Neural progenitor cell (in vitro differentiated cells): ENCODE measurements at regions not wholly inside any gene's neighbourhood (a gene's known extent, or its start where the extent isn't known, plus 50 kb on each side); places are given as distances from the start of the nearest gene placed in this dataset.

ENCODE experiments used
- DNase-seq: peaks from one replicate; pipeline ENCODE4 v3.0.0-alpha.2; 2016; ENCODE audit warnings: low spot score
- H2AFZ ChIP-seq: fragments of 200-600 bp; sonication (generic); replicated peaks from 2 replicates; pipeline ENCODE4 v1.6.1; 2016; ENCODE audit warnings: antibody characterized with exemption
- H3F3A ChIP-seq: fragments of 200-600 bp; sonication (generic); 2 replicates; pipeline ENCODE4 v1.6.1; 2016; ENCODE audit warnings: antibody characterized with exemption, low read depth
- H3K27ac ChIP-seq: fragments of 200-600 bp; sonication (generic); 2 replicates; pipeline ENCODE4 v1.5.1; 2016; ENCODE audit warnings: mild to moderate bottlenecking
- H3K27me3 ChIP-seq: fragments of 200-600 bp; sonication (generic); 2 replicates; pipeline ENCODE4 v1.6.1; 2016; ENCODE audit warnings: mild to moderate bottlenecking, moderate library complexity
- H3K36me3 ChIP-seq: fragments of 200-600 bp; sonication (generic); 2 replicates; pipeline ENCODE4 v1.5.1; 2016
- H3K4me1 ChIP-seq: fragments of 200-600 bp; sonication (generic); 2 replicates; pipeline ENCODE4 v1.6.1; 2016; ENCODE audit warnings: mixed run types
- H3K4me2 ChIP-seq: fragments of 200-600 bp; sonication (generic); 2 replicates; pipeline ENCODE4 v1.6.1; 2016
- H3K4me3 ChIP-seq: fragments of 200-600 bp; sonication (generic); 2 replicates; pipeline ENCODE4 v1.5.1; 2016
- H3K79me2 ChIP-seq: fragments of 200-600 bp; sonication (generic); 2 replicates; pipeline ENCODE4 v1.6.1; 2016; ENCODE audit warnings: low read depth
- H3K9ac ChIP-seq: fragments of 200-600 bp; sonication (generic); 2 replicates; pipeline ENCODE4 v1.6.1; 2016
- H3K9me3 ChIP-seq: fragments of 200-600 bp; sonication (generic); 2 replicates; pipeline ENCODE4 v1.5.1; 2016; ENCODE audit warnings: low read depth
- H4K20me1 ChIP-seq: fragments of 200-600 bp; sonication (generic); 2 replicates; pipeline ENCODE4 v1.6.1; 2016; ENCODE audit warnings: low read depth
- H3K27ac Mint-ChIP-seq: 3 replicates; pipeline ENCODE4 v1.8.0; 2021; ENCODE audit warnings: mixed read lengths
- H3K27me3 Mint-ChIP-seq: 2 replicates; pipeline ENCODE4 v1.8.0; 2022; ENCODE audit warnings: low read depth, mild to moderate bottlenecking, inconsistent platforms, moderate library complexity, mixed read lengths; ENCODE audit not compliant: insufficient read depth
- H3K36me3 Mint-ChIP-seq: 3 replicates; pipeline ENCODE4 v1.8.0; 2021; ENCODE audit warnings: mixed read lengths
- H3K4me1 Mint-ChIP-seq: 3 replicates; pipeline ENCODE4 v1.8.0; 2021; ENCODE audit warnings: mixed read lengths
- H3K4me3 Mint-ChIP-seq: 3 replicates; pipeline ENCODE4 v1.8.0; 2021; ENCODE audit warnings: mild to moderate bottlenecking, moderate library complexity, mixed read lengths
- H3K9me3 Mint-ChIP-seq: 3 replicates; pipeline ENCODE4 v1.8.0; 2020; ENCODE audit warnings: mixed read lengths
- EZH2 ChIP-seq: fragments of 200-600 bp; sonication (generic); IDR thresholded peaks from 2 replicates; pipeline ENCODE4 v1.6.1; 2017; ENCODE audit warnings: antibody characterized with exemption, mild to moderate bottlenecking, moderate library complexity
- EZH2phosphoT487 ChIP-seq: fragments of 200-600 bp; sonication (generic); IDR thresholded peaks from 2 replicates; pipeline ENCODE4 v1.6.1; 2017; ENCODE audit warnings: antibody characterized with exemption
- TF ChIP-seq, protein P1 (sequence below): fragments of 200-600 bp; sonication (generic); IDR thresholded peaks from 2 replicates; pipeline ENCODE4 v1.5.1; 2017; ENCODE audit warnings: antibody characterized with exemption, mild to moderate bottlenecking

DNA sequence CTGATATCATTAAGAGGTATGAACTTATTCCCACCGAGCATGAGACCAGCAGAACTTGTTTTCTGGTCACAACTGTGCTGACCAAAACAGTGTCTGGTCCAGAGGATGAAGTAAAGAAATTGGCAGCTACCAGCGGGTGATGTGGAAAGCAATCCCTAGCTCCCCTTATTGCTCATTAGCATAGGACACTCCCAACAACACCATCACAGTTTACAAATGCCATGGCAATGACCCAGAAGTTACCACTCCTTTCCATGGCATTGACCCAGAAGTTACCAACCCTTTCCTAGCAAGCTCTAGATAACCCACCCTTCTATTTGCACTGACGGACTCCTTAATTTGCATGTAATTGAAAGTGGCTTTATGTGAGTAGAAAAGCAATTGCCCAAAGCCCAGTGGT is 1856.1 kb downstream of the OLFM4 start:
- H3K36me3 Mint-ChIP-seq: no peaks in the 10 kb centered on the region
- DNase-seq: no peak
- Histone ChIP-seq H3K27ac (no peak overlapping the region), H3K4me1 (no peaks in the 10 kb centered on the region), H3K9ac (no peak overlapping the region), H3K27me3 (no peaks in the 10 kb centered on the region), H3K36me3 (no peaks in the 10 kb centered on the region), H3K4me2 (no peak overlapping the region), H3F3A (no peaks in the 10 kb centered on the region), H2AFZ (no peak overlapping the region), H3K79me2 (no peaks in the 10 kb centered on the region), H4K20me1 (no peaks in the 10 kb centered on the region), H3K9me3 (no peaks in the 10 kb centered on the region), H3K4me3 (no peak overlapping the region)
- no peak overlapping the region for H3K4me3 Mint-ChIP-seq
- H3K27me3 Mint-ChIP-seq: peaks cover 2% of the 10 kb centered on the region
- TF ChIP-seq, protein P1, sequence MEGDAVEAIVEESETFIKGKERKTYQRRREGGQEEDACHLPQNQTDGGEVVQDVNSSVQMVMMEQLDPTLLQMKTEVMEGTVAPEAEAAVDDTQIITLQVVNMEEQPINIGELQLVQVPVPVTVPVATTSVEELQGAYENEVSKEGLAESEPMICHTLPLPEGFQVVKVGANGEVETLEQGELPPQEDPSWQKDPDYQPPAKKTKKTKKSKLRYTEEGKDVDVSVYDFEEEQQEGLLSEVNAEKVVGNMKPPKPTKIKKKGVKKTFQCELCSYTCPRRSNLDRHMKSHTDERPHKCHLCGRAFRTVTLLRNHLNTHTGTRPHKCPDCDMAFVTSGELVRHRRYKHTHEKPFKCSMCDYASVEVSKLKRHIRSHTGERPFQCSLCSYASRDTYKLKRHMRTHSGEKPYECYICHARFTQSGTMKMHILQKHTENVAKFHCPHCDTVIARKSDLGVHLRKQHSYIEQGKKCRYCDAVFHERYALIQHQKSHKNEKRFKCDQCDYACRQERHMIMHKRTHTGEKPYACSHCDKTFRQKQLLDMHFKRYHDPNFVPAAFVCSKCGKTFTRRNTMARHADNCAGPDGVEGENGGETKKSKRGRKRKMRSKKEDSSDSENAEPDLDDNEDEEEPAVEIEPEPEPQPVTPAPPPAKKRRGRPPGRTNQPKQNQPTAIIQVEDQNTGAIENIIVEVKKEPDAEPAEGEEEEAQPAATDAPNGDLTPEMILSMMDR: no peak
- no peak for TF ChIP-seq EZH2
- TF ChIP-seq EZH2phosphoT487: no peak
- H3K27ac Mint-ChIP-seq: no peak overlapping the region
- H3K9me3 Mint-ChIP-seq: no peaks in the 10 kb centered on the region
- H3K4me1 Mint-ChIP-seq: no peaks in the 10 kb centered on the region

GRCh38 chr13:54890976-54891375 is 1862.4 kb downstream of the OLFM4 start:
- H3K4me1 ChIP-seq: no peaks in the 10 kb centered on the region
- H3K9me3 ChIP-seq: no peaks in the 10 kb centered on the region
- TF ChIP-seq EZH2 (no peak), EZH2phosphoT487 (no peak)
- TF ChIP-seq, protein P1: no peak
- H3K9ac ChIP-seq: no peak overlapping the region
- Mint-ChIP-seq H3K27me3 (no peaks in the 10 kb centered on the region), H3K36me3 (no peaks in the 10 kb centered on the region), H3K4me3 (no peak overlapping the region), H3K9me3 (no peaks in the 10 kb centered on the region), H3K27ac (no peak overlapping the region), H3K4me1 (no peaks in the 10 kb centered on the region)
- DNase-seq: no peak
- H3K4me3 ChIP-seq: no peak overlapping the region
- no peaks in the 10 kb centered on the region for H3K36me3 ChIP-seq
- H3K79me2 ChIP-seq: no peaks in the 10 kb centered on the region
- H3K4me2 ChIP-seq: no peak overlapping the region
- H3F3A ChIP-seq: no peaks in the 10 kb centered on the region
- H2AFZ ChIP-seq: no peak overlapping the region
- H3K27me3 ChIP-seq: no peaks in the 10 kb centered on the region
- no peak overlapping the region for H3K27ac ChIP-seq
- H4K20me1 ChIP-seq: no peaks in the 10 kb centered on the region

DNA sequence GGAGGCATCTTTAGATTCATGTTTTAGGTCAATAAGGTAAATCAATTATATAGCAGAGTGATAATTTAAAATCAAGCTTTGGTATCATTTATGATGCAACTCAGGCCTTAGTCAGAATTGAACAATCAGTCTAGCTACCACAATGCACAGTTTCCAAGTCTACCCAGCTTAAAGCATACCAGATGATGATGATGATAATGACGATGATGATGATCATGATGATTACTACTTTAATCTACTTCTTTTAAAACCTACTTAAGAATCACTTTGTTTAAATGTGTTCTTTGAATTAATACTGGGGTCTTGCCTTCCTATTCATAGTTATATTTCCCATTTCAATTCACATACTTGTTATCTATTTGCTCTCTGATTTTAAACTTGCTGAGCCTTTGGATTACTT is 1872.7 kb downstream of the OLFM4 start:
- Mint-ChIP-seq H3K36me3 (no peaks in the 10 kb centered on the region), H3K4me1 (no peaks in the 10 kb centered on the region), H3K27me3 (no peaks in the 10 kb centered on the region), H3K4me3 (no peak overlapping the region), H3K27ac (no peak overlapping the region), H3K9me3 (no peaks in the 10 kb centered on the region)
- Histone ChIP-seq H3K36me3 (no peaks in the 10 kb centered on the region), H3K4me1 (no peaks in the 10 kb centered on the region), H3K4me3 (no peak overlapping the region), H3K4me2 (no peak overlapping the region), H3K79me2 (no peaks in the 10 kb centered on the region), H3K9ac (no peak overlapping the region), H3K9me3 (no peaks in the 10 kb centered on the region), H4K20me1 (no peaks in the 10 kb centered on the region), H3K27ac (no peak overlapping the region), H2AFZ (no peak overlapping the region), H3F3A (no peaks in the 10 kb centered on the region), H3K27me3 (no peaks in the 10 kb centered on the region)
- TF ChIP-seq EZH2 (no peak), EZH2phosphoT487 (no peak)
- TF ChIP-seq, protein P1: no peak
- DNase-seq: no peak

DNA sequence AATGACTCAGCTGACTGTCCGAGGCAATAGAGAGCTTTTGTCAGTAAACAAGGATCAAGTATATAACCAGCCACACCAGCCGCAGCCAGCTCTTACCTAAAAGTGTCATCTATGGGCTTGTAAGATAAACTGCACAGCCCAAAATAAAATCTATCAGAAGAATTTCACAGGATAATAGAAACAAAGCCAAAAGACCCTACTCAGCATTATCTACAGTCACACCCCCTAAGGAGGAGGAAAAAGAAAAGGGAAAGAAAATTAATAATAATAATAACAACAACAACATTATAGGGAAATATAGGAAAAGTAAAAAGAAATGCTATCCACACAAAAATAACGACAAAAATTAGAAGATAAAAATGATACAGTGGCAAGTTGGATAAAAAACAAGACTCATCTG is 1883.8 kb downstream of the OLFM4 start:
- Histone ChIP-seq H4K20me1 (no peaks in the 10 kb centered on the region), H3K9me3 (no peaks in the 10 kb centered on the region), H3K36me3 (no peaks in the 10 kb centered on the region), H3K9ac (no peak overlapping the region), H2AFZ (no peak overlapping the region), H3K4me1 (no peaks in the 10 kb centered on the region), H3K27ac (no peak overlapping the region), H3F3A (no peaks in the 10 kb centered on the region), H3K4me2 (no peak overlapping the region), H3K4me3 (no peak overlapping the region), H3K27me3 (no peaks in the 10 kb centered on the region), H3K79me2 (no peaks in the 10 kb centered on the region)
- no peaks in the 10 kb centered on the region for H3K27me3 Mint-ChIP-seq
- no peak overlapping the region for H3K4me3 Mint-ChIP-seq
- no peaks in the 10 kb centered on the region for H3K36me3 Mint-ChIP-seq
- no peaks in the 10 kb centered on the region for H3K4me1 Mint-ChIP-seq
- peaks cover 2% of the 10 kb centered on the region for H3K9me3 Mint-ChIP-seq
- H3K27ac Mint-ChIP-seq: no peak overlapping the region
- no peak for DNase-seq
- no peak for TF ChIP-seq EZH2
- TF ChIP-seq, protein P1: no peak
- no peak for TF ChIP-seq EZH2phosphoT487
